HL-60 (cell line): ENCODE measurements at regions not wholly inside any gene's neighbourhood (a gene's known extent, or its start where the extent isn't known, plus 50 kb on each side); places are given as distances from the start of the nearest gene placed in this dataset.

Experiments
- DNase-seq, 2 experiments: peaks; one replicate each; pipeline ENCODE4 v3.0.0-alpha.2; 2010 to 2020; ENCODE audit warnings: low read depth in 1 of 2, low spot score in 1 of 2
- H3K27ac ChIP-seq: fragments of 250-450 bp; sonication (Bioruptor Pico); replicated peaks from 2 replicates; pipeline ENCODE4 v1.5.1; 2020; ENCODE audit warnings: mild to moderate bottlenecking, moderate library complexity
- H3K27me3 ChIP-seq: fragments of 250-450 bp; sonication (Bioruptor Pico); 2 replicates; pipeline ENCODE4 v1.5.1; 2021; ENCODE audit warnings: mild to moderate bottlenecking, moderate library complexity; ENCODE audit not compliant: insufficient read depth, poor library complexity, severe bottlenecking
- H3K4me3 ChIP-seq: replicated peaks from 2 replicates; pipeline ENCODE4 v1.5.1; 2011; ENCODE audit warnings: mild to moderate bottlenecking, control low read depth, low read length; ENCODE audit not compliant: insufficient read depth
- GABPA ChIP-seq: IDR thresholded peaks from 2 replicates; pipeline ENCODE4 v1.6.1; 2012; ENCODE audit warnings: low read depth
- POLR2AphosphoS5 ChIP-seq: IDR thresholded peaks from 2 replicates; pipeline ENCODE4 v1.6.1; 2012; ENCODE audit warnings: low read depth
- SPI1 ChIP-seq: IDR thresholded peaks from 2 replicates; pipeline ENCODE4 v1.6.1; 2012; ENCODE audit warnings: low read depth, mild to moderate bottlenecking, borderline replicate concordance
- TF ChIP-seq, protein P1 (sequence below): IDR thresholded peaks from 2 replicates; pipeline ENCODE4 v1.6.1; 2012; ENCODE audit warnings: low read depth; ENCODE audit not compliant: insufficient replicate concordance
- TF ChIP-seq, protein P2 (sequence below): IDR thresholded peaks from one replicate; pipeline ENCODE4 v1.5.1; 2011; ENCODE audit warnings: low read length, control low read depth, inconsistent platforms; ENCODE audit not compliant: insufficient read depth

DNA sequence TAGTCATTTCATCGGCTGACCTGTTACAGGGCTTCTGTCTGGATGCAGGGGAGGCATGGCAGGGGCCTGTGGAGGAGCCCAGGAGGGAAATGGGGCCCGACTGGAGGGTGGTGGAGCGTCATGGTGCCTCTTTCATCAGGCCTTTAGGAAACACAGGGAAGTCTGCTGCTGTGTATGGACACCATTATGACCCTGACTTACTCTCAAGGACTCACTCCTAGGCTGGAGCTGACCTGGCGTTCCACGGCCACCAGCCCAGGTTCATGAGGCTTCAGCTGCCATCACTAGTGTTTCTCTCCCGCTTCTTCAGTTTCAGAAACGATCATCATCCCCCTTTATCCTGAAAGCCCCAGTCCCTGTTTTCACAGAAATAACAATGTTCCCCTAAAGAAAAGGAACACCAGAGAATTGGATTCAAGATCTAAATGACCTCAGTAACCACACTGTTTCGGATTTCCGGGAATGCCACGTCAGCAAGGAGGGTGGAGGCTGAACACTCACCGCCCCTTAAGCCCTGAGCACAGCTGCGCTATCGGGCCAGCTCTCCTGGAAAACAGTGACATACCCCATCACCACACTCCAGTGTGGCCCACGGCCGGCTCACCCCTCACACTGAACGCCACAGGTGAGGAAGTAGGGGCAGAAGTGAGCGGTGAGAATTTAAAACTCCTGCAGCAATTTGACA is 67.6 kb downstream of the SOX1 start:
- TF ChIP-seq, protein P1, sequence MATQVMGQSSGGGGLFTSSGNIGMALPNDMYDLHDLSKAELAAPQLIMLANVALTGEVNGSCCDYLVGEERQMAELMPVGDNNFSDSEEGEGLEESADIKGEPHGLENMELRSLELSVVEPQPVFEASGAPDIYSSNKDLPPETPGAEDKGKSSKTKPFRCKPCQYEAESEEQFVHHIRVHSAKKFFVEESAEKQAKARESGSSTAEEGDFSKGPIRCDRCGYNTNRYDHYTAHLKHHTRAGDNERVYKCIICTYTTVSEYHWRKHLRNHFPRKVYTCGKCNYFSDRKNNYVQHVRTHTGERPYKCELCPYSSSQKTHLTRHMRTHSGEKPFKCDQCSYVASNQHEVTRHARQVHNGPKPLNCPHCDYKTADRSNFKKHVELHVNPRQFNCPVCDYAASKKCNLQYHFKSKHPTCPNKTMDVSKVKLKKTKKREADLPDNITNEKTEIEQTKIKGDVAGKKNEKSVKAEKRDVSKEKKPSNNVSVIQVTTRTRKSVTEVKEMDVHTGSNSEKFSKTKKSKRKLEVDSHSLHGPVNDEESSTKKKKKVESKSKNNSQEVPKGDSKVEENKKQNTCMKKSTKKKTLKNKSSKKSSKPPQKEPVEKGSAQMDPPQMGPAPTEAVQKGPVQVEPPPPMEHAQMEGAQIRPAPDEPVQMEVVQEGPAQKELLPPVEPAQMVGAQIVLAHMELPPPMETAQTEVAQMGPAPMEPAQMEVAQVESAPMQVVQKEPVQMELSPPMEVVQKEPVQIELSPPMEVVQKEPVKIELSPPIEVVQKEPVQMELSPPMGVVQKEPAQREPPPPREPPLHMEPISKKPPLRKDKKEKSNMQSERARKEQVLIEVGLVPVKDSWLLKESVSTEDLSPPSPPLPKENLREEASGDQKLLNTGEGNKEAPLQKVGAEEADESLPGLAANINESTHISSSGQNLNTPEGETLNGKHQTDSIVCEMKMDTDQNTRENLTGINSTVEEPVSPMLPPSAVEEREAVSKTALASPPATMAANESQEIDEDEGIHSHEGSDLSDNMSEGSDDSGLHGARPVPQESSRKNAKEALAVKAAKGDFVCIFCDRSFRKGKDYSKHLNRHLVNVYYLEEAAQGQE: no peak
- TF ChIP-seq, protein P2, sequence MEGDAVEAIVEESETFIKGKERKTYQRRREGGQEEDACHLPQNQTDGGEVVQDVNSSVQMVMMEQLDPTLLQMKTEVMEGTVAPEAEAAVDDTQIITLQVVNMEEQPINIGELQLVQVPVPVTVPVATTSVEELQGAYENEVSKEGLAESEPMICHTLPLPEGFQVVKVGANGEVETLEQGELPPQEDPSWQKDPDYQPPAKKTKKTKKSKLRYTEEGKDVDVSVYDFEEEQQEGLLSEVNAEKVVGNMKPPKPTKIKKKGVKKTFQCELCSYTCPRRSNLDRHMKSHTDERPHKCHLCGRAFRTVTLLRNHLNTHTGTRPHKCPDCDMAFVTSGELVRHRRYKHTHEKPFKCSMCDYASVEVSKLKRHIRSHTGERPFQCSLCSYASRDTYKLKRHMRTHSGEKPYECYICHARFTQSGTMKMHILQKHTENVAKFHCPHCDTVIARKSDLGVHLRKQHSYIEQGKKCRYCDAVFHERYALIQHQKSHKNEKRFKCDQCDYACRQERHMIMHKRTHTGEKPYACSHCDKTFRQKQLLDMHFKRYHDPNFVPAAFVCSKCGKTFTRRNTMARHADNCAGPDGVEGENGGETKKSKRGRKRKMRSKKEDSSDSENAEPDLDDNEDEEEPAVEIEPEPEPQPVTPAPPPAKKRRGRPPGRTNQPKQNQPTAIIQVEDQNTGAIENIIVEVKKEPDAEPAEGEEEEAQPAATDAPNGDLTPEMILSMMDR: no peak
- no peak for TF ChIP-seq POLR2AphosphoS5
- TF ChIP-seq SPI1: no peak
- no peak for TF ChIP-seq GABPA
- Histone ChIP-seq H3K27me3 (peaks cover 4% of the 10 kb centered on the region), H3K4me3 (no peak overlapping the region), H3K27ac (no peak overlapping the region)
- DNase-seq: no peak

DNA sequence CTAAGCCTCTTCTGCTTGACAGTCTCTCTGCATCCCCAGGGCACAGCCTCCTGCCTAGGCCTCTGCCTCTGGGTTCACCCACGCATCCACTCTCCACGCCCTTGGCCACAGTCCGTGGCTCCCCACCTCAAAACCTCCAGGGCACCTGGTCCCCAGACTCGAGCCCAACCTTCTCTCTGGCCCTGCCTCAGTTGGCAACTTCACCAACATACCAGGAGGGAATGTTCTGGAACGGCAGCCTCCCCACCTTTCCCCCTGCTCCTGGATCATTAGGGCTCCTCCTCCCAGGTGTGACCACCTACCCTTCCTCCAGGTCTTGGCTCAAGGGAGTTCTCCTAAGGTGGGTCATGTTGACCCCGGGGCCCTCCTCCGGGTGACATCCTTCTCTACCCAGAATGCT is 69.1 kb downstream of the SOX1 start:
- TF ChIP-seq, protein P2: no peak
- TF ChIP-seq, protein P1: no peak
- no peak for TF ChIP-seq POLR2AphosphoS5
- TF ChIP-seq GABPA: no peak
- TF ChIP-seq SPI1: no peak
- H3K27me3 ChIP-seq: no peaks in the 10 kb centered on the region
- DNase-seq: no peak
- H3K27ac ChIP-seq: no peak overlapping the region
- H3K4me3 ChIP-seq: no peak overlapping the region

GRCh38 chr13:112137144-112137543 is 70.2 kb downstream of the SOX1 start:
- Histone ChIP-seq H3K4me3 (no peak overlapping the region), H3K27me3 (no peaks in the 10 kb centered on the region)
- TF ChIP-seq GABPA (no peak), POLR2AphosphoS5 (no peak), SPI1 (no peak)
- TF ChIP-seq, protein P1: no peak
- TF ChIP-seq, protein P2: no peak

More at GRCh38 chr13:112137144-112137543, 70.2 kb downstream of the SOX1 start:
- no peak for DNase-seq
- H3K27ac ChIP-seq: no peak overlapping the region
